ENCODE measurements at regions not wholly inside any gene's neighbourhood (a gene's known extent, or its start where the extent isn't known, plus 50 kb on each side); places are given as distances from the start of the nearest gene placed in this dataset.

DNA sequence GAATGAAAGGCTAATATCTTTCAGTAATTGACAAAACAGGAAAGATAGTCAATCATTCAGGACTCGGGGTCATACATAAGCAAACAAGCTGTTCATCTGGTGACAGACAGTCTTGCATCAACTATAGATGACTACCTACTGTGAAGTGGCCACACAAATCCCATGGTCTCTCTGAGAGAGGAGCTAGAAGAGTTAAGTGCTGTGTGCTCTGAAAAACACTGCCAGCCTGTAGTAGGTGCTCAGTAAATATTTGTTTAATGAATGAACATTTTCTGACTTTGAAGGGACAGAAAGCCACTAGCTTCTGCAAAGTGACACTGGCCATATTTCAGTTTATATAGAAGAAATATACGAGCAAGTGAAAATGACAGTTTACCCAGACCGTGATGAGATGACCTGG is 184.0 kb upstream of the CHAC2 start:
- H3K4me3 Mint-ChIP-seq (ENCODE audit: low read depth): no peak overlapping the region
- TF ChIP-seq, protein P1, sequence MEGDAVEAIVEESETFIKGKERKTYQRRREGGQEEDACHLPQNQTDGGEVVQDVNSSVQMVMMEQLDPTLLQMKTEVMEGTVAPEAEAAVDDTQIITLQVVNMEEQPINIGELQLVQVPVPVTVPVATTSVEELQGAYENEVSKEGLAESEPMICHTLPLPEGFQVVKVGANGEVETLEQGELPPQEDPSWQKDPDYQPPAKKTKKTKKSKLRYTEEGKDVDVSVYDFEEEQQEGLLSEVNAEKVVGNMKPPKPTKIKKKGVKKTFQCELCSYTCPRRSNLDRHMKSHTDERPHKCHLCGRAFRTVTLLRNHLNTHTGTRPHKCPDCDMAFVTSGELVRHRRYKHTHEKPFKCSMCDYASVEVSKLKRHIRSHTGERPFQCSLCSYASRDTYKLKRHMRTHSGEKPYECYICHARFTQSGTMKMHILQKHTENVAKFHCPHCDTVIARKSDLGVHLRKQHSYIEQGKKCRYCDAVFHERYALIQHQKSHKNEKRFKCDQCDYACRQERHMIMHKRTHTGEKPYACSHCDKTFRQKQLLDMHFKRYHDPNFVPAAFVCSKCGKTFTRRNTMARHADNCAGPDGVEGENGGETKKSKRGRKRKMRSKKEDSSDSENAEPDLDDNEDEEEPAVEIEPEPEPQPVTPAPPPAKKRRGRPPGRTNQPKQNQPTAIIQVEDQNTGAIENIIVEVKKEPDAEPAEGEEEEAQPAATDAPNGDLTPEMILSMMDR (IDR thresholded peaks at IDR 0.05; ENCODE audit: unreplicated experiment): no peak
- H3K9me3 Mint-ChIP-seq (ENCODE audit: low read depth): no peaks in the 10 kb centered on the region
- peaks cover 9% of the 10 kb centered on the region for H3K4me1 Mint-ChIP-seq (ENCODE audit: low read depth)
- H3K27ac Mint-ChIP-seq: no peak overlapping the region
- H3K36me3 Mint-ChIP-seq (ENCODE audit: insufficient read depth): no peaks in the 10 kb centered on the region
- no peaks in the 10 kb centered on the region for H3K27me3 Mint-ChIP-seq
- no peak for DNase-seq (ENCODE audit: low spot score, unreplicated experiment)

DNA sequence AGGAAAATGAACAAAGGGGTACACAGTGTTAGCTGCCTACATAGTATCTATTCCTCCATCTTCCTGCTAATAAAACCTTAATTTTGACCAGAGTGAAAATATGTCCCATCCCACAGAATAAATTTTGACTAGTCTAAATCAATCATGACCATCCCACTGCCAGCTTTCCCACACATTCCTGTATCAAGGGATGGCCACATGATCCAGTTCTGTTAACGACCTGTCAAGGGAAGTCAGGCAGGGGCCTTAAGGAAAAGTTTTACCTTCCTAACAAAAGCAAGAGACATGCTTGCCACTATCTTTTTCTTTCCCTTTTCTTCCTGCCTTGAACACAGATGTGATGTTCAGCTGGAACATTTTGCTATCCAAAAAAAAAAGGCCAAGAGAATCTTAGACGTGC is 185.0 kb upstream of the CHAC2 start:
- Mint-ChIP-seq H3K4me3 (ENCODE audit: low read depth) (no peak overlapping the region), H3K27me3 (no peaks in the 10 kb centered on the region), H3K36me3 (ENCODE audit: insufficient read depth) (no peaks in the 10 kb centered on the region), H3K9me3 (ENCODE audit: low read depth) (no peaks in the 10 kb centered on the region), H3K4me1 (ENCODE audit: low read depth) (peaks cover 9% of the 10 kb centered on the region), H3K27ac (no peak overlapping the region)
- TF ChIP-seq, protein P1 (IDR thresholded peaks at IDR 0.05; ENCODE audit: unreplicated experiment): no peak
- no peak for DNase-seq (ENCODE audit: low spot score, unreplicated experiment)

DNA sequence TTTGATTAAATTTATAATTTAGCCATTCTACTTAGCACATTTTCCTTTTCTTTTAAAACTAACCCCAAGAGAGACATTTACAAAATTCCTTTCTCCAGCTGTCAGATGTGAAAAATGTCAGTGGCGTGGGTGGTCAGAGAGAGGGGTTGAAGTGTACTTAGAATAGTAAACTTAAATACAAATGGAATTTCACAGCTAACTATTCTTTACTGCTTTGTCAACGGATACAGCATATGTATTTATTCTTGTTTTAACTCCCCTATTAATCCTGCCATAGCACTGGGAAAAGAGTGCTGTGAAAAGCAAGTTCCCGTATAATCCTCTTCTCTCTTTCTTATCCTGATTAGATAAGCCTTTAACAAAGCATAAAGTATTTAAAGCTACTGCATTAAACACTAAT is 191.4 kb upstream of the CHAC2 start:
- Mint-ChIP-seq H3K27ac (no peak overlapping the region), H3K4me1 (ENCODE audit: low read depth) (peaks cover 5% of the 10 kb centered on the region), H3K36me3 (ENCODE audit: insufficient read depth) (no peaks in the 10 kb centered on the region), H3K27me3 (no peaks in the 10 kb centered on the region), H3K4me3 (ENCODE audit: low read depth) (no peak overlapping the region), H3K9me3 (ENCODE audit: low read depth) (no peaks in the 10 kb centered on the region)
- no peak for DNase-seq (ENCODE audit: low spot score, unreplicated experiment)
- TF ChIP-seq, protein P1 (IDR thresholded peaks at IDR 0.05; ENCODE audit: unreplicated experiment): no peak

- Mint-ChIP-seq H3K36me3 (ENCODE audit: insufficient read depth) (no peaks in the 10 kb centered on the region), H3K4me3 (ENCODE audit: low read depth) (no peak overlapping the region), H3K4me1 (ENCODE audit: low read depth) (peaks cover 5% of the 10 kb centered on the region), H3K27me3 (no peaks in the 10 kb centered on the region), H3K9me3 (ENCODE audit: low read depth) (no peaks in the 10 kb centered on the region), H3K27ac (no peak overlapping the region)
- TF ChIP-seq, protein P1 (IDR thresholded peaks at IDR 0.05; ENCODE audit: unreplicated experiment): no peak
- no peak for DNase-seq (ENCODE audit: low spot score, unreplicated experiment)
Measured at GRCh38 chr2:53575721-53576124, 191.9 kb upstream of the CHAC2 start.

DNA sequence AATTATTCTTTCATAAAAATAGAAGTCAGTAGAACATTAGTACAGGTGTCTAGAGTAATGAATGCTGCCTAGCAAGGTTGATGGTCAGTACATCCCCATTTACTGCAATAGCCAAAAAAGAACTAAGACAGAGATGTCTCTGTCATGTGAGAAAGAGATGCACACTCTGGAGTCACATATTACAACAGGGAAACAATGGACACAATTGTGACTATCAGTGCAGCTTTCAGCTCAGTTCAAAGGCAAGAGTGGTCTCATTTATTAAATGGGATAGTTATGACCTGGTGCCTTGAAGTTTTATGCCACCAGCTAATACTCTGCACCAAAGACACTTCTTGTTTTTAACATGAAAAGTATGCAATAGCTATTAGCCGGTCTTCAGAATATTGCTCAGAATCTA is 194.9 kb upstream of the CHAC2 start:
- Mint-ChIP-seq H3K4me3 (ENCODE audit: low read depth) (no peak overlapping the region), H3K4me1 (ENCODE audit: low read depth) (peaks cover 5% of the 10 kb centered on the region), H3K27me3 (no peaks in the 10 kb centered on the region), H3K27ac (no peak overlapping the region), H3K9me3 (ENCODE audit: low read depth) (no peaks in the 10 kb centered on the region), H3K36me3 (ENCODE audit: insufficient read depth) (no peaks in the 10 kb centered on the region)
- TF ChIP-seq, protein P1 (IDR thresholded peaks at IDR 0.05; ENCODE audit: unreplicated experiment): no peak
- no peak for DNase-seq (ENCODE audit: low spot score, unreplicated experiment)

All from progenitor cell of endocrine pancreas (in vitro differentiated cells).